ENCODE measurements at regions not wholly inside any gene's neighbourhood (a gene's known extent, or its start where the extent isn't known, plus 50 kb on each side); places are given as distances from the start of the nearest gene placed in this dataset.

DNA sequence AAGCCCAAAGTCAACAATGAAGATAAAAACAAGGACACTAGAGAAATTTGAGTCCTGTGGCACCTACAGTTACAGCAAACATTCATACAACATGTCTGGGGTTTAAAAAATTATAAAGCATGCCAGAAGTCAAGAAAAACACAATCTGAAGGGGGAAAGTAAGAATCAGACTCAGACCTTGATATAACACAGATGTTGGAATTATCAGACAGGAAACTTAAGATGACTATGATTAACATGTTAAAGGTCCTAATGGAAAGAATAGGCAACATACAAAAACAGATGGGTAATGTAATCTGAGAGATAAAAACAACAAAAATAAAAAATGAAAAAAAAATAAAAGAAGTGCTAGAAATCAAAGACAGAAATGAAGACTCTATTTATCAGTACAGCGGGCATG is 446.5 kb downstream of the SPRY1 start:
- TF ChIP-seq POLR2AphosphoS5 (IDR thresholded peaks at IDR 0.05) = no peak
- TF ChIP-seq, protein P1, sequence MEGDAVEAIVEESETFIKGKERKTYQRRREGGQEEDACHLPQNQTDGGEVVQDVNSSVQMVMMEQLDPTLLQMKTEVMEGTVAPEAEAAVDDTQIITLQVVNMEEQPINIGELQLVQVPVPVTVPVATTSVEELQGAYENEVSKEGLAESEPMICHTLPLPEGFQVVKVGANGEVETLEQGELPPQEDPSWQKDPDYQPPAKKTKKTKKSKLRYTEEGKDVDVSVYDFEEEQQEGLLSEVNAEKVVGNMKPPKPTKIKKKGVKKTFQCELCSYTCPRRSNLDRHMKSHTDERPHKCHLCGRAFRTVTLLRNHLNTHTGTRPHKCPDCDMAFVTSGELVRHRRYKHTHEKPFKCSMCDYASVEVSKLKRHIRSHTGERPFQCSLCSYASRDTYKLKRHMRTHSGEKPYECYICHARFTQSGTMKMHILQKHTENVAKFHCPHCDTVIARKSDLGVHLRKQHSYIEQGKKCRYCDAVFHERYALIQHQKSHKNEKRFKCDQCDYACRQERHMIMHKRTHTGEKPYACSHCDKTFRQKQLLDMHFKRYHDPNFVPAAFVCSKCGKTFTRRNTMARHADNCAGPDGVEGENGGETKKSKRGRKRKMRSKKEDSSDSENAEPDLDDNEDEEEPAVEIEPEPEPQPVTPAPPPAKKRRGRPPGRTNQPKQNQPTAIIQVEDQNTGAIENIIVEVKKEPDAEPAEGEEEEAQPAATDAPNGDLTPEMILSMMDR (IDR thresholded peaks at IDR 0.05) = no peak

Measured in upper lobe of left lung (tissue), 4 donors.